SK-N-SH (cell line): ENCODE measurements at regions not wholly inside any gene's neighbourhood (a gene's known extent, or its start where the extent isn't known, plus 50 kb on each side); places are given as distances from the start of the nearest gene placed in this dataset.

Experiments used
- CTCF ChIP-seq: fragments of 200-600 bp; sonication (generic); IDR thresholded peaks from 2 replicates; pipeline ENCODE4 v1.6.1; 2017; ENCODE audit warnings: antibody characterized with exemption, mild to moderate bottlenecking, moderate library complexity
- EZH2phosphoT487 ChIP-seq: fragments of 200-600 bp; sonication (generic); IDR thresholded peaks from 2 replicates; pipeline ENCODE4 v1.6.1; 2017; ENCODE audit warnings: low read depth, mixed run types, mild to moderate bottlenecking, antibody characterized with exemption, moderate library complexity, borderline replicate concordance
- FOXJ3 ChIP-seq: sonication (generic); formaldehyde crosslinking; IDR thresholded peaks from 2 replicates; pipeline ENCODE4 v1.5.1; 2020; ENCODE audit warnings: mild to moderate bottlenecking, missing genetic modification reagents
- GABPA ChIP-seq: IDR thresholded peaks from 2 replicates; pipeline ENCODE4 v1.4.0; 2012; ENCODE audit warnings: low read depth, mild to moderate bottlenecking
- POLR2AphosphoS5 ChIP-seq: IDR thresholded peaks from 2 replicates; pipeline ENCODE4 v1.6.1; 2012; ENCODE audit warnings: low read depth, low read length
- REST ChIP-seq: IDR thresholded peaks from 2 replicates; pipeline ENCODE4 v1.6.1; 2012; ENCODE audit warnings: mild to moderate bottlenecking, low read depth, low read length, moderate library complexity
- SIN3A ChIP-seq: IDR thresholded peaks from 2 replicates; pipeline ENCODE4 v1.6.1; 2012; ENCODE audit warnings: low read depth, mild to moderate bottlenecking, low read length, moderate library complexity, borderline replicate concordance
- YY1 ChIP-seq: IDR thresholded peaks from 2 replicates; pipeline ENCODE4 v1.4.0; 2012; ENCODE audit warnings: low read depth, mild to moderate bottlenecking

DNA sequence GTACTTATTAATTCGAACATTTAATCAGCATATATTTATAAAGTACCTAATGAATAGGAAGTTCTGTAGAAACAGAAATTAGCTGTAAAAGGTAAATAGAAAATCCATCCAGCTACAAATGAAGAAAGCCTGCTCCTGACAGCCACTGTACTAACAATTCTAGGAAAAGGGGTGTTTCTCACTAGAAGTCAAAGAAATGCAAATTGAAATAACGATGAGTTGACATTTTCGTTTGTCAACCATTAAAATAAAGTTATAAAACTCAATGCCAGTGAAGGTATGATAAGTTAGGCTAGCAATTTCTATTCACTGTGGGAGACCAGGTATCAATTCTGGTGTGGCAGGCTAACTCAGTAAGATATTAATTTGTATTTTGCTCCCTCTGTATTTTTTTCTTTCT is 198.0 kb downstream of the ARL4C start:
- TF ChIP-seq CTCF (no peak), REST (no peak), GABPA (no peak), SIN3A (no peak), FOXJ3 (CRISPR knock-in tag) (no peak), YY1 (no peak), EZH2phosphoT487 (no peak), POLR2AphosphoS5 (no peak)
